GM12892 (cell line): ENCODE measurements at regions not wholly inside any gene's neighbourhood (a gene's known extent, or its start where the extent isn't known, plus 50 kb on each side); places are given as distances from the start of the nearest gene placed in this dataset.

ENCODE experiments used
- POLR2A ChIP-seq: IDR thresholded peaks from 2 replicates; pipeline ENCODE4 v1.6.1; 2011; ENCODE audit warnings: low read depth, low read length, control low read depth
- POLR2AphosphoS5 ChIP-seq: IDR thresholded peaks from 2 replicates; pipeline ENCODE4 v1.6.1; 2011; ENCODE audit warnings: low read depth, low read length, control low read depth
- TAF1 ChIP-seq: IDR thresholded peaks from 2 replicates; pipeline ENCODE4 v1.6.1; 2011; ENCODE audit warnings: low read depth, mild to moderate bottlenecking, control low read depth, low read length, borderline replicate concordance

DNA sequence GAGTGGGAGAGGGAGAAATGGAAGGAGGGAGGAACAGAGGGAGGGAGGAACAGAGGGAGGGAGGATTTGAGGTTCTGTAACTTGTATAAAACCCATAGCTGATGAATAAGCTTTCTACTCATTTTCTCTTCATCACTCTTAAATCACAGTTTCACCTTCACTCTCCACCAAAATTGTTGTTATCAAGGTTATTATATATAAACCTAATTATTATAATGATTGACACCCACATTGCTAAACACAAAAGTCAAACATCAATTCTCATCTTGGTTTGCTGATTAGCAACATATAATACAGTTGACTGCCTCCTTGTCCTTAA lies 229.0 kb upstream of the PAPPA start:
- TF ChIP-seq POLR2A (no peak), POLR2AphosphoS5 (no peak), TAF1 (no peak)
